GM18502 (cell line): ENCODE measurements at regions not wholly inside any gene's neighbourhood (a gene's known extent, or its start where the extent isn't known, plus 50 kb on each side); places are given as distances from the start of the nearest gene placed in this dataset.
A peak's percentile ranks its signal among the peaks of the same experiment; 100 is the strongest.
"Not testable (repeated sequence)": the region's sequence is repeated elsewhere in the genome, so short reads cannot be mapped to it uniquely, and the experiment has no call there.

Experiments used
- ATAC-seq: cut with Tn5 transposase; IDR thresholded peaks from one replicate; pipeline ENCODE4 v1.9.1; 2021; ENCODE audit warnings: mild to moderate bottlenecking; ENCODE audit not compliant: unreplicated experiment, poor library complexity

GRCh38 chr6:91242614-91242949, 655.7 kb upstream of the MAP3K7 start:
- no peak for ATAC-seq

GRCh38 chr6:91241946-91242613, 655.2 kb upstream of the MAP3K7 start:
- no peak for ATAC-seq

GRCh38 chr6:91240878-91241603, 654.2 kb upstream of the MAP3K7 start:
- peak; percentile 72 for ATAC-seq

GRCh38 chr6:91221072-91221720, 634.3 kb upstream of the MAP3K7 start:
- ATAC-seq = no peak

GRCh38 chr6:91213229-91213901, 626.5 kb upstream of the MAP3K7 start:
- no peak for ATAC-seq

- no peak for ATAC-seq
Measured at GRCh38 chr6:91198588-91199255, 611.9 kb upstream of the MAP3K7 start.

GRCh38 chr6:91196729-91197128, 609.9 kb upstream of the MAP3K7 start:
- ATAC-seq = no peak

- no peak for ATAC-seq
Measured at GRCh38 chr6:91193446-91193845, 606.6 kb upstream of the MAP3K7 start.

GRCh38 chr6:91190041-91190440, 603.2 kb upstream of the MAP3K7 start:
- not testable (repeated sequence) for ATAC-seq

GRCh38 chr6:91185072-91185471, 598.2 kb upstream of the MAP3K7 start:
- no peak for ATAC-seq

GRCh38 chr6:91181416-91181815, 594.5 kb upstream of the MAP3K7 start:
- ATAC-seq = no peak

GRCh38 chr6:91173651-91174050, 586.8 kb upstream of the MAP3K7 start:
- no peak for ATAC-seq

- no peak for ATAC-seq
Measured at GRCh38 chr6:91173186-91173585, 586.3 kb upstream of the MAP3K7 start.

GRCh38 chr6:91171754-91172462, 585.0 kb upstream of the MAP3K7 start:
- no peak for ATAC-seq

- ATAC-seq = no peak
Measured at GRCh38 chr6:91167846-91168245, 581.0 kb upstream of the MAP3K7 start.

GRCh38 chr6:91166271-91167046, 579.6 kb upstream of the MAP3K7 start:
- ATAC-seq = no peak

GRCh38 chr6:91164105-91164504, 577.2 kb upstream of the MAP3K7 start:
- ATAC-seq = no peak

GRCh38 chr6:91161246-91161645, 574.4 kb upstream of the MAP3K7 start:
- no peak for ATAC-seq

GRCh38 chr6:91155129-91155785, 568.4 kb upstream of the MAP3K7 start:
- ATAC-seq = peak; percentile 62
